ENCODE measurements at regions not wholly inside any gene's neighbourhood (a gene's known extent, or its start where the extent isn't known, plus 50 kb on each side); places are given as distances from the start of the nearest gene placed in this dataset.
"Not testable (repeated sequence)": the region's sequence is repeated elsewhere in the genome, so short reads cannot be mapped to it uniquely, and the experiment has no call there.

DNA sequence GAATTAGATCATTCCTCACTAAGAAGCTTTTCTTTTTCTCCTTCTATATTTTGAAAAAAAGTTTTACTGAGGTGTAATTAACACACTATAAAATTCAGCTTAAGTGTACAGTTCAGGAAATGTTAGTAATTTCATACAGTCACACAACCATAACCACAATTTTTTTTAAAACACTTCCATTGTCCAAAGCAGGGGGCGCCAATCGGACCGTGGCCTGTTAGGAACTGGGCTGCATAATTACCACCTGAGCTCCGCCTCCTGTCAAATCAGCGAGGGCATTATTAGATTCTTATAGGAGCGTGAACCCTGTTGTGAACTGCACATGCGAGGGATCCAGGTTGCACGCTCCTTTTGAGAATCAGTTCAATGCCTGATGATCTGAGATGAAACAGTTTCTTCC lies 427.1 kb downstream of the TFEC start:
- Mint-ChIP-seq H3K27me3 (no peaks in the 10 kb centered on the region), H3K4me1 (no peaks in the 10 kb centered on the region), H3K27ac (no peak overlapping the region), H3K9me3 (no peaks in the 10 kb centered on the region), H3K4me3 (no peak overlapping the region), H3K36me3 (no peaks in the 10 kb centered on the region)

GRCh38 chr7:115600207-115600606 lies 430.4 kb downstream of the TFEC start:
- H3K4me1 Mint-ChIP-seq, result no peaks in the 10 kb centered on the region

GRCh38 chr7:115599184-115599583 lies 431.4 kb downstream of the TFEC start:
- not testable (repeated sequence) for H3K4me3 Mint-ChIP-seq, H3K27me3 Mint-ChIP-seq

More at GRCh38 chr7:115600207-115600606, 430.4 kb downstream of the TFEC start:
- Mint-ChIP-seq H3K36me3 (no peaks in the 10 kb centered on the region), H3K27ac (no peak overlapping the region), H3K4me3 (no peak overlapping the region), H3K27me3 (no peaks in the 10 kb centered on the region), H3K9me3 (peaks cover 0 to 6% (median 5%) of the 10 kb centered on the region in 3 donors)

GRCh38 chr7:115597220-115597619 lies 433.3 kb downstream of the TFEC start:
- not testable (repeated sequence) for H3K4me1 Mint-ChIP-seq, H3K9me3 Mint-ChIP-seq, H3K36me3 Mint-ChIP-seq, H3K4me3 Mint-ChIP-seq, H3K27me3 Mint-ChIP-seq, H3K27ac Mint-ChIP-seq

More at GRCh38 chr7:115599184-115599583, 431.4 kb downstream of the TFEC start:
- H3K4me1 Mint-ChIP-seq, H3K36me3 Mint-ChIP-seq, H3K27ac Mint-ChIP-seq, H3K9me3 Mint-ChIP-seq: not testable (repeated sequence)

- no peak overlapping the region for H3K27ac Mint-ChIP-seq
- H3K27me3 Mint-ChIP-seq, result no peaks in the 10 kb centered on the region
- H3K4me3 Mint-ChIP-seq, result no peak overlapping the region
- H3K36me3 Mint-ChIP-seq, result no peaks in the 10 kb centered on the region
- peaks cover 0 to 8% (median 4%) of the 10 kb centered on the region in 3 donors for H3K9me3 Mint-ChIP-seq
- no peaks in the 10 kb centered on the region for H3K4me1 Mint-ChIP-seq
These were observed 437.5 kb downstream of the TFEC start for GRCh38 chr7:115593111-115593510.

DNA sequence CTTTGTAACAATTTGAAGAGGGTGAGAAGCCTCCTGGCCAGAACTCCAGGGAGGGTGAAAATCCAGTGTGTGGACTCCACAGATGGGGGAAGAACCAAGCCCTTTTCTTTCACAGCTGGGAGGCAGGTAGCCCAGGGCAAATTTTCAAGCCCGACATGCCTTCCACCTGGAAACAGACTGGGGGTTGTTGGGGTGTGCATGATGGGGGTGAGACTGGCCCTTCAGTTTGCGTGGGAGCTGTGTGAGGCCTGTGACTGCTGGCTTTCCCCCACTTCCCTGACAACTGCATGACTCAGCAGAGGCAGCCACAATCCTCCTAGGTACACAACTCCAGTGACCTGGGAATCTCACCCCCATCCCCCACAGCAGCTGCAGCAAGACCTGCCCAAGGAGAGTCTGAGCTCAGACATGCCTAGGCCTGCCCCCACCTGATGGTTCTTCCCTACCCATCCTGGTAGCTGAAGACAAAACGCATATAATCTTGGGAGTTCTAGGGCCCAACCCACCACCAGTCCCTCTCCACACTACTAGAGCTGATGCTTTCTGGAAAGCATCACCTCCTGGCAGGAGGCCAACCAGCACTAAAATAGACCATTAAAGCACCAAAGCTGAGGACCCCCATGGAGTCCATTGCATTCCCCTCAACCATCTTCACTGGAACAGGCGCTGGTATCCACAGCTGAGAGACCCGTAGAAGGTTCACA lies 445.4 kb downstream of the TFEC start:
- no peaks in the 10 kb centered on the region for H3K4me1 Mint-ChIP-seq
- H3K4me3 Mint-ChIP-seq, result no peak overlapping the region
- H3K36me3 Mint-ChIP-seq, result no peaks in the 10 kb centered on the region
- no peaks in the 10 kb centered on the region for H3K9me3 Mint-ChIP-seq
- peaks cover 5% of the 10 kb centered on the region for H3K27me3 Mint-ChIP-seq
- H3K27ac Mint-ChIP-seq, result no peak overlapping the region

DNA sequence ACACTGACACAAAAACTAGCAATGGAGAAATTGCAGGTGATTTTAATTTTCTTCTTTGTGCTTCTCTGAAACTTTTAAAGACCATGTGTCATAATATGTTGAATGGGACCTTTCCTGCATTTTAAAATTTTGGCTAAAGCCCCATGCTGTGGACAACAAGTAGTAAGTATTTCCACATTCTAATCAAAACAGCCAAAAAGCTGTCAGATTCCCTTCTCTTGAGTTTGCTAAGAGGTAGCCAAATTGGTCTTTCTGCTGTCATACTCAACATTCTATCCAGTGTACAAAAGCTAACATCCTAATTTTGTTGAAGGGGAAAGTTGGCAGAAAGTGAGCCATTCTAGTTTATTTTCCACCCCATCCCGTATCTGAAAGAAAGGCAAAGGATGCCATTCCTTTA lies 447.6 kb downstream of the TFEC start:
- peaks cover 5% of the 10 kb centered on the region for H3K27me3 Mint-ChIP-seq
- no peak overlapping the region for H3K27ac Mint-ChIP-seq
- no peaks in the 10 kb centered on the region for H3K9me3 Mint-ChIP-seq
- H3K36me3 Mint-ChIP-seq, result no peaks in the 10 kb centered on the region
- H3K4me1 Mint-ChIP-seq, result no peaks in the 10 kb centered on the region
- no peak overlapping the region for H3K4me3 Mint-ChIP-seq

DNA sequence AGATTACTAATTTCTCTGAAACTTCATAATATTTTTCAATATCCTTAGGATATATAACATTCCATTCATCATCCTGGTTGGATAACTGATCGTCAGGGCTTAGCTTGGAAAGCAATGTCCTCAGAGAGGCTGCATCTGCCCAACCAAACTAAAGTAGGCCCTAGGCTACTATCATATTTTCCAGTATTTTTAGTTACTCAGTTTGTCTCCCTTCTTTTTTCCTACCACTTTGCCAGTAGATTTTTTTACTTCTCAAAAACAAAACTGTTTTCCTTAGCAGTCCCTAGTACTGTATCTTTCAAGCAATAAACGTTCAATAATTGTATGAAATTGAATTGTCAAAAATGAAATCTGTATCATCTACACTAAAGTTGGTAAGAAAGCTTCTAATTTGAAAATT lies 452.0 kb downstream of the TFEC start:
- no peaks in the 10 kb centered on the region for H3K4me1 Mint-ChIP-seq

DNA sequence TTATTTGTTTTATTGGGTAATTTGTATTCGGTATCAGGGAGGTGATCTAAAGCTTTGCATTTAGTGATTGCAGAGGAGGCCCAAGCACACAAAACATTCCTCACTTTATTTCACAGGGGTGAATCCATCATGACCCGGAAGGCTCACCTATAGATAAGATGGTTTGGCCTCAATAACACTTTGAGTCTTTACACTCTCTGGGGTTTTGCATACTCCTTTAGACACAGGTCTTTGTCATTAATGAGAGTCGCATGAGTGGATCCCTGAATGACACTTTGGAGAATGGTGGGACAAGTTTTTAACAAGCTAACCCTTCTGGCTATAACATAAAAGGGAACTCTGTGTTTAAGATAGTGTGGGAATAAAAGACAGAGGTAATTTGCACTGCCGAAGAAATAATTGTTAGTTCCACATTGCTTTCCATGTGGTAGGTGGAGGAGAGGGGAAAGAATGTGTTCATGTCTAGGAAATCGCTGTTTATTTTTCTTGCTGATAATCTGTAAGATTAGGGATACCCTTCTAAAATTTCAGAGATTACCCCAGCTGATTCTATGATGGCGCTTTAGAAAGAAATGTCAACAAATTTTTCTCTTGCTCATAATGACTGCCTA lies 455.8 kb downstream of the TFEC start:
- Mint-ChIP-seq H3K4me3 (no peak overlapping the region), H3K9me3 (peaks cover 0 to 2% (median 0%) of the 10 kb centered on the region in 3 donors), H3K27ac (no peak overlapping the region), H3K27me3 (no peaks in the 10 kb centered on the region), H3K4me1 (no peaks in the 10 kb centered on the region), H3K36me3 (peaks cover 2% of the 10 kb centered on the region)

More for the DNA sequence above, 452.0 kb downstream of the TFEC start:
- H3K9me3 Mint-ChIP-seq, result peaks cover 0 to under 1% (median 0%) of the 10 kb centered on the region in 3 donors
- H3K4me3 Mint-ChIP-seq, result no peak overlapping the region
- no peaks in the 10 kb centered on the region for H3K27me3 Mint-ChIP-seq
- no peak overlapping the region for H3K27ac Mint-ChIP-seq
- peaks cover 2% of the 10 kb centered on the region for H3K36me3 Mint-ChIP-seq

DNA sequence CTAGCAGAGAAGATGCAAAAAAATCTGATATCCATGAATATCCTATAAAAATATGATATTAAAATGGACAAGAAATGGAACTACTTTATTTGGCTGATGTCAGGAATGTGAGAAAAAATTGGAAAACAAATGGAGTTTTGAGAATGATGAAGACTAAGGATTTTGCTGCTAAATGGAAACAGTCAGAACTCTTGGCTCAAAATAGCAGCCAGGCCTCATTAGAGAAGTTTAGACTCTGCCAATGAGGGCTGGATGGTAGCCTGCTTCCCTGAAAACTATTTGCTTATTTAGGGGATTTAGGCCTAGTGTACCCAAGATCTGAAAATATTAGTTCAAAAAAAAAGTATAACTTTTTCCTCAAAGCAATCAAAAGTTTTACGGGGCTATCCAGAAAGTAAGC lies 458.5 kb downstream of the TFEC start:
- Mint-ChIP-seq H3K27me3 (no peaks in the 10 kb centered on the region), H3K27ac (no peak overlapping the region), H3K4me3 (no peak overlapping the region), H3K9me3 (peaks cover 0 to 2% (median 0%) of the 10 kb centered on the region in 3 donors), H3K4me1 (no peaks in the 10 kb centered on the region), H3K36me3 (no peaks in the 10 kb centered on the region)

DNA sequence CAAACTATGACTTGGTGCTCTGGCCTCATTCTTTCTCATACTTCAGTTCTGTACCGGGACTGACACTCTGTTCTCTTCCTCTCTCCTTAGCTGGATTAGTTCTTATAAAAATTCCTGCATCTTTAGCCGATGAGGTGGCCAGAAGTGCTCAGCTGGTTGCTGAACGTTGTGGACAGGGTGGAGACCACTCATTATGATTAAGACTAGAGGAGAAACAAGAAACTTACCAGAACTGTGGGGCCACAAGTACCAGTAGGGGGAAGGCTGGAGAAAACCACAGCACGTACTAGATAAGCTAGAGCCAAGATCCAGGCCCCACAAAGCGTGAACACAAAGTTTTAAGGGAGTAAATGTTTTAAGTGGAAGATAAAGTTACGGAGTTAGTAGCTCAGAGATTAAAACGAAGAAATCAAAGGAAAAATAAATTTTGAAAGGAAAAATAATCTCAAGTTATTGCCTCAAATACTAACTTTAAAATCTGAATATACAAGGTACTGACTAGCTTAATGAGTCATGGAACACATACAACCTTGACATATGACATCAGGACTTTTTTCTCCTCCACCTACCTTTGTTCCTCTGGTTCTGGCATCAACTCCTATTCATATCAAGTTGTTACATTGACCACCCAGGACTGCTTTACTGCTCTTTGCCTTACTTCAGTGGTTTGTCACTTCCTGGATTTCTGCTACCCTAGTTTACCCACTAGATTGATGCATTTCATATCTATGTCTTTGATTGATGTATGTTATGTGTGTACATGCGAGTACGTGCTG lies 469.0 kb downstream of the TFEC start:
- H3K4me1 Mint-ChIP-seq, result no peaks in the 10 kb centered on the region
- no peak overlapping the region for H3K27ac Mint-ChIP-seq
- no peaks in the 10 kb centered on the region for H3K36me3 Mint-ChIP-seq
- no peak overlapping the region for H3K4me3 Mint-ChIP-seq
- H3K27me3 Mint-ChIP-seq, result peaks cover 4% of the 10 kb centered on the region
- H3K9me3 Mint-ChIP-seq, result no peaks in the 10 kb centered on the region

DNA sequence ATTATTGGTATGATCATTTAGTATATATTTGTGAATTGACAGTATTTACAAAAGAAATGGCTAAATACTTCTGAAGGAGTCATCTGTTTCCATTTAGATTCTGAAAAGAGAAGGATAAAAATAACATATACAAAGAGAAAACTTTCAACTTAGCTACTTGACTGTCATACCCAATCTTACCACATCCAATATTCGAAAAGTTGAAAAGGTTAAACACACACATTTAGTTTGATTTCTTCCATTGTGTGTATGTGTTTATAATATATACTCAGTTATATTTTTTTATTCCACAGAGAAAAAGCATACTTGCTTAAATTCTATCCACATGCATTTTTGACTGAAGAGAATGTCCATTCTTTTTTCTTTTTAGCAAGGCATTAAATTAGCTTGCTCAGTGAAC lies 470.7 kb downstream of the TFEC start:
- no peaks in the 10 kb centered on the region for H3K4me1 Mint-ChIP-seq
- H3K27me3 Mint-ChIP-seq, result peaks cover 6% of the 10 kb centered on the region
- no peaks in the 10 kb centered on the region for H3K36me3 Mint-ChIP-seq
- H3K27ac Mint-ChIP-seq, result no peak overlapping the region
- H3K9me3 Mint-ChIP-seq, result no peaks in the 10 kb centered on the region
- H3K4me3 Mint-ChIP-seq, result no peak overlapping the region

GRCh38 chr7:115558161-115558560 lies 472.4 kb downstream of the TFEC start:
- Mint-ChIP-seq H3K27me3 (peaks cover 4% of the 10 kb centered on the region), H3K4me1 (no peaks in the 10 kb centered on the region), H3K27ac (no peak overlapping the region), H3K9me3 (no peaks in the 10 kb centered on the region), H3K36me3 (no peaks in the 10 kb centered on the region), H3K4me3 (no peak overlapping the region)

- not testable (repeated sequence) for H3K9me3 Mint-ChIP-seq, H3K4me3 Mint-ChIP-seq, H3K36me3 Mint-ChIP-seq, H3K4me1 Mint-ChIP-seq, H3K27ac Mint-ChIP-seq, H3K27me3 Mint-ChIP-seq
These were observed 473.3 kb downstream of the TFEC start for GRCh38 chr7:115557296-115557695.

GRCh38 chr7:115552766-115553165 lies 477.8 kb downstream of the TFEC start:
- Mint-ChIP-seq H3K4me3 (no peak overlapping the region), H3K27ac (no peak overlapping the region), H3K36me3 (no peaks in the 10 kb centered on the region), H3K27me3 (peaks cover 2% of the 10 kb centered on the region), H3K4me1 (no peaks in the 10 kb centered on the region), H3K9me3 (peaks cover 0 to 2% (median 0%) of the 10 kb centered on the region in 3 donors)

Data from IgD-negative memory B cell (primary cell).